Parathyroid adenoma (tissue), 2 donors: ENCODE measurements at regions not wholly inside any gene's neighbourhood (a gene's known extent, or its start where the extent isn't known, plus 50 kb on each side); places are given as distances from the start of the nearest gene placed in this dataset.

Experiments
- H2AFZ ChIP-seq: fragments of 300-600 bp; sonication (generic); one replicate; pipeline ENCODE4 v1.7.0; 2017; ENCODE audit warnings: antibody characterized with exemption, mild to moderate bottlenecking
- H3K27ac ChIP-seq: fragments of 300-600 bp; sonication (generic); one replicate; pipeline ENCODE4 v1.7.0; 2017
- H3K27me3 ChIP-seq: fragments of 300-600 bp; sonication (generic); one replicate; pipeline ENCODE4 v1.7.0; 2017; ENCODE audit warnings: low read length; ENCODE audit not compliant: control insufficient read depth, insufficient read depth
- H3K36me3 ChIP-seq: fragments of 300-600 bp; sonication (generic); one replicate; pipeline ENCODE4 v1.7.0; 2017; ENCODE audit warnings: low read length; ENCODE audit not compliant: control insufficient read depth, insufficient read depth
- H3K4me1 ChIP-seq: fragments of 300-600 bp; sonication (generic); one replicate; pipeline ENCODE4 v1.7.0; 2017; ENCODE audit warnings: control low read depth
- H3K4me2 ChIP-seq: fragments of 300-600 bp; sonication (generic); one replicate; pipeline ENCODE4 v1.7.0; 2017; ENCODE audit warnings: low read length
- H3K4me3 ChIP-seq: fragments of 300-600 bp; sonication (generic); one replicate; pipeline ENCODE4 v1.7.0; 2017; ENCODE audit warnings: low read depth, low read length
- H3K79me2 ChIP-seq: fragments of 300-600 bp; sonication (generic); one replicate; pipeline ENCODE4 v1.7.0; 2017; ENCODE audit warnings: control low read depth
- H3K9ac ChIP-seq: fragments of 300-600 bp; sonication (generic); one replicate; pipeline ENCODE4 v1.7.0; 2017; ENCODE audit warnings: mild to moderate bottlenecking
- H3K9me3 ChIP-seq: fragments of 300-600 bp; sonication (generic); one replicate; pipeline ENCODE4 v1.7.0; 2017; ENCODE audit warnings: low read length; ENCODE audit not compliant: control insufficient read depth
- CTCF ChIP-seq: fragments of 300-600 bp; sonication (generic); IDR thresholded peaks from one replicate; pipeline ENCODE4 v1.7.0; 2017; ENCODE audit warnings: antibody characterized with exemption, mild to moderate bottlenecking
- donor health status: primary hyperparathyroidism.

- no peak for TF ChIP-seq CTCF
- no peak overlapping the region for H3K9ac ChIP-seq
- H3K4me2 ChIP-seq = no peak overlapping the region
- no peaks in the 10 kb centered on the region for H3K9me3 ChIP-seq
- no peaks in the 10 kb centered on the region for H3K36me3 ChIP-seq
- no peak overlapping the region for H3K4me3 ChIP-seq
- H2AFZ ChIP-seq = no peak overlapping the region
- no peaks in the 10 kb centered on the region for H3K27me3 ChIP-seq
- no peak overlapping the region for H3K27ac ChIP-seq
- H3K79me2 ChIP-seq = no peaks in the 10 kb centered on the region
- H3K4me1 ChIP-seq = peaks cover 18% of the 10 kb centered on the region
Observed at GRCh38 chr2:111628221-111628620, 255.8 kb downstream of the ANAPC1 start.

GRCh38 chr2:111629983-111630382 lies 254.0 kb downstream of the ANAPC1 start:
- no peak overlapping the region for H2AFZ ChIP-seq
- no peak overlapping the region for H3K4me2 ChIP-seq
- H3K4me3 ChIP-seq = no peak overlapping the region
- no peak overlapping the region for H3K27ac ChIP-seq
- TF ChIP-seq CTCF = no peak
- H3K9ac ChIP-seq = no peak overlapping the region
- no peaks in the 10 kb centered on the region for H3K79me2 ChIP-seq
- no peaks in the 10 kb centered on the region for H3K27me3 ChIP-seq
- H3K4me1 ChIP-seq = peaks cover 8% of the 10 kb centered on the region
- no peaks in the 10 kb centered on the region for H3K36me3 ChIP-seq
- no peaks in the 10 kb centered on the region for H3K9me3 ChIP-seq

- H3K9ac ChIP-seq = no peak overlapping the region
- H3K4me2 ChIP-seq = no peak overlapping the region
- no peak overlapping the region for H3K27ac ChIP-seq
- H3K4me3 ChIP-seq = no peak overlapping the region
- H3K4me1 ChIP-seq = peaks cover 4% of the 10 kb centered on the region
- TF ChIP-seq CTCF = no peak
- no peaks in the 10 kb centered on the region for H3K79me2 ChIP-seq
- no peaks in the 10 kb centered on the region for H3K27me3 ChIP-seq
- peak overlapping the region; percentile 5 for H2AFZ ChIP-seq
- no peaks in the 10 kb centered on the region for H3K9me3 ChIP-seq
- no peaks in the 10 kb centered on the region for H3K36me3 ChIP-seq
Observed at GRCh38 chr2:111632661-111633060, 251.3 kb downstream of the ANAPC1 start.

- no peaks in the 10 kb centered on the region for H3K36me3 ChIP-seq
- no peaks in the 10 kb centered on the region for H3K27me3 ChIP-seq
- peaks cover 4% of the 10 kb centered on the region for H3K4me1 ChIP-seq
- H3K4me2 ChIP-seq = no peak overlapping the region
- no peak overlapping the region for H3K27ac ChIP-seq
- H3K9me3 ChIP-seq = no peaks in the 10 kb centered on the region
- H3K9ac ChIP-seq = no peak overlapping the region
- no peak overlapping the region for H2AFZ ChIP-seq
- H3K4me3 ChIP-seq = no peak overlapping the region
- TF ChIP-seq CTCF = no peak
- no peaks in the 10 kb centered on the region for H3K79me2 ChIP-seq
Observed at GRCh38 chr2:111633189-111633588, 250.8 kb downstream of the ANAPC1 start.

- Histone ChIP-seq H3K27me3 (no peaks in the 10 kb centered on the region), H3K36me3 (no peaks in the 10 kb centered on the region), H3K79me2 (no peaks in the 10 kb centered on the region), H3K4me2 (no peak overlapping the region), H3K27ac (no peak overlapping the region), H3K4me3 (no peak overlapping the region), H2AFZ (no peak overlapping the region), H3K4me1 (peaks cover 4% of the 10 kb centered on the region), H3K9me3 (no peaks in the 10 kb centered on the region), H3K9ac (no peak overlapping the region)
- no peak for TF ChIP-seq CTCF
Observed at GRCh38 chr2:111633643-111634042, 250.3 kb downstream of the ANAPC1 start.
